ENCODE measurements at regions not wholly inside any gene's neighbourhood (a gene's known extent, or its start where the extent isn't known, plus 50 kb on each side); places are given as distances from the start of the nearest gene placed in this dataset.

- 63 to 65% methylated on average over 10 of the region's 10 CpGs for WGBS, 2 donors
- Histone ChIP-seq H3K27ac (no peak overlapping the region), H3K36me3 (no peaks in the 10 kb centered on the region), H3K4me3 (no peak overlapping the region), H3K4me1 (no peaks in the 10 kb centered on the region), H3K9me3 (no peaks in the 10 kb centered on the region), H3K27me3 (no peaks in the 10 kb centered on the region)
- no peak for ATAC-seq
- no peak for DNase-seq
- no peak for TF ChIP-seq CTCF (IDR thresholded peaks at IDR 0.05)
- no peak for FAIRE-seq
- intact Hi-C loops (cut with DNase I) = no loop called here
Measured at GRCh38 chr1:209516771-209517680, 66.5 kb upstream of the CAMK1G start.

DNA sequence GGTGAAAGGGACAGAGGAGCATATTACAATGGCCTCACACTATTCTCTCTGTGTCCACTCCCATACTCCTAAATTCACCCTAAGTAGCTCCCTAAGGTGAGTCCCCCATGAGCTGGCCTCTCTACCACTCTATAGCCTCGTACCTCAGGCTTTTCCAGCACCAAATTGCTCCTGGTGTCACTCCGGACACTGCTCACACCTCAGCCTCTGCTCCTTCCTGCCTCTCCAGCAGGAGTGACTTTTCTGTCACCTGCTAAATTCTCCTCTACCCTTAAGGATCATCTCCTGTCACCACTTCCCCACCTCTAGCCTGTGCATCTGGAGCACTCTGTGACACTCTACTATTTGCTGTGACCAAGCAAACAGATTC lies 65.8 kb upstream of the CAMK1G start:
- no peak for FAIRE-seq
- TF ChIP-seq CTCF (IDR thresholded peaks at IDR 0.05) = no peak
- H3K36me3 ChIP-seq = no peaks in the 10 kb centered on the region
- no peak for DNase-seq
- no peak overlapping the region for H3K27ac ChIP-seq
- H3K9me3 ChIP-seq = no peaks in the 10 kb centered on the region
- ATAC-seq = no peak
- H3K27me3 ChIP-seq = no peaks in the 10 kb centered on the region
- intact Hi-C loops (cut with DNase I) = no loop called here
- H3K4me1 ChIP-seq = no peaks in the 10 kb centered on the region
- H3K4me3 ChIP-seq = no peak overlapping the region
- 67 to 78% methylated on average over 2 of the region's 2 CpGs for WGBS, 2 donors

- no peak for FAIRE-seq
- ATAC-seq = no peak
- no peak for DNase-seq
- Histone ChIP-seq H3K9me3 (no peaks in the 10 kb centered on the region), H3K4me1 (no peaks in the 10 kb centered on the region), H3K36me3 (no peaks in the 10 kb centered on the region), H3K27me3 (no peaks in the 10 kb centered on the region), H3K27ac (no peak overlapping the region), H3K4me3 (no peak overlapping the region)
- no peak for TF ChIP-seq CTCF (IDR thresholded peaks at IDR 0.05)
- 87 to 91% methylated on average over 4 of the region's 4 CpGs for WGBS, 2 donors
- intact Hi-C loops (cut with DNase I) = no loop called here
Measured at GRCh38 chr1:209519786-209520185, 63.7 kb upstream of the CAMK1G start.

DNA sequence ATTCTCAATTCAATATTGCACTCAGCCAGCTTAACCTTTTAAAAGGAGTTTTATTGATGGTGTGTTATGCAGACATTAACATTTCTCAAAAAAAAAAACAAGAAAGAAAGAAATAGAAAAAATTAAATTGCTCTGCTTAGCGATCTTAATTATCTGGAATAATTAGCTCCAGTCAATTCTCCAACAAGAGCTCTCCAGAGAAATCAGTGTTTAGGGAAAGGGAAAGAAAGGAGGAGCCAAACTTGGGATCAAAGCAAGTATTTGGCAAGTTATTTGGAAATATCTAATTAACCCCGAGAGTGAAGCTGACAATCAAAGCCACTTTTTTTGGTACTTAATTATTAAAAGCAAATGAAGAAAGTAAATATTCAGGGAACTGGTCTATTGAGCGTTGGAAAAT lies 60.7 kb upstream of the CAMK1G start:
- intact Hi-C loops (cut with DNase I) = no loop called here
- no peak for ATAC-seq
- Histone ChIP-seq H3K9me3 (no peaks in the 10 kb centered on the region), H3K27me3 (no peaks in the 10 kb centered on the region), H3K36me3 (no peaks in the 10 kb centered on the region), H3K27ac (no peak overlapping the region), H3K4me3 (no peak overlapping the region), H3K4me1 (peaks cover 0 to 5% (median 4%) of the 10 kb centered on the region in 3 donors)
- WGBS, 2 donors = 49 to 66% methylated on average over 3 of the region's 3 CpGs
- no peak for DNase-seq
- TF ChIP-seq CTCF (IDR thresholded peaks at IDR 0.05) = no peak
- FAIRE-seq = no peak

- no peaks in the 10 kb centered on the region for H3K36me3 ChIP-seq
- no peak for ATAC-seq
- FAIRE-seq = no peak
- WGBS, 2 donors = 53 to 61% methylated on average over 2 of the region's 2 CpGs
- no peak overlapping the region for H3K4me3 ChIP-seq
- peaks cover 0 to 11% (median 6%) of the 10 kb centered on the region in 3 donors for H3K4me1 ChIP-seq
- intact Hi-C loops (cut with DNase I) = no loop called here
- H3K27ac ChIP-seq = no peak overlapping the region
- TF ChIP-seq CTCF (IDR thresholded peaks at IDR 0.05) = no peak
- no peaks in the 10 kb centered on the region for H3K9me3 ChIP-seq
- H3K27me3 ChIP-seq = no peaks in the 10 kb centered on the region
- DNase-seq = no peak
Measured at GRCh38 chr1:209526137-209526536, 57.4 kb upstream of the CAMK1G start.
